H1 (cell line): ENCODE measurements at regions not wholly inside any gene's neighbourhood (a gene's known extent, or its start where the extent isn't known, plus 50 kb on each side); places are given as distances from the start of the nearest gene placed in this dataset.

Experiments
- CTCF ChIA-PET: fragments of 300-600 bp; sonication (Branson Sonifier 250); formaldehyde crosslinking; loops from one replicate; lab custom pipeline; 2021; ENCODE audit not compliant: partially characterized antibody; lab: Charles Lee
- POLR2A ChIA-PET: fragments of 300-600 bp; sonication (Branson Sonifier 250); formaldehyde crosslinking; loops from one replicate; lab custom pipeline; 2021; ENCODE audit warnings: inconsistent platforms; ENCODE audit not compliant: partially characterized antibody; lab: Charles Lee
- DNase-seq, 2 experiments: peaks; one replicate each; pipeline versions ENCODE4 v3.0.0 to v3.0.0-alpha.2; 2010 to 2022; ENCODE audit warnings: low spot score in 2 of 2, low read depth in 1 of 2, mixed read lengths in 1 of 2
- FAIRE-seq: peaks from 2 replicates; lab custom pipeline; 2011; peaks lifted over from hg19 to GRCh38; lab: Jason Lieb, UNC
- H2AFZ ChIP-seq: 2 replicates; pipeline ENCODE4 v1.8.1; 2012; ENCODE audit warnings: low read length, inconsistent platforms
- H2AK5ac ChIP-seq: 2 replicates; pipeline ENCODE4 v1.6.1; 2013; ENCODE audit warnings: low read depth, low read length
- H2BK120ac ChIP-seq: replicated peaks from 2 replicates; pipeline ENCODE3; 2013; ENCODE audit warnings: low read depth, low read length, inconsistent platforms
- H2BK12ac ChIP-seq: 2 replicates; pipeline ENCODE4 v1.6.1; 2013; ENCODE audit warnings: low read depth, low read length
- H2BK15ac ChIP-seq: 2 replicates; pipeline ENCODE4 v1.6.1; 2013; ENCODE audit warnings: low read length
- H2BK20ac ChIP-seq: 2 replicates; pipeline ENCODE4 v1.6.1; 2013; ENCODE audit warnings: low read length
- H2BK5ac ChIP-seq: 2 replicates; pipeline ENCODE4 v1.6.1; 2013; ENCODE audit warnings: low read depth, low read length
- H3K14ac ChIP-seq: 2 replicates; pipeline ENCODE4 v1.6.1; 2013; ENCODE audit warnings: inconsistent platforms; ENCODE audit not compliant: insufficient read length
- H3K18ac ChIP-seq: 2 replicates; pipeline ENCODE4 v1.6.1; 2013; ENCODE audit warnings: low read length; ENCODE audit errors: extremely low read depth
- H3K23ac ChIP-seq: 2 replicates; pipeline ENCODE4 v1.6.1; 2013; ENCODE audit warnings: inconsistent platforms; ENCODE audit not compliant: insufficient read length
- H3K23me2 ChIP-seq: 2 replicates; pipeline ENCODE4 v1.6.1; 2013; ENCODE audit warnings: low read depth, low read length
- H3K27ac ChIP-seq: 2 replicates; pipeline ENCODE4 v1.6.1; 2011; ENCODE audit warnings: low read depth, low read length, inconsistent platforms
- H3K27me3 ChIP-seq, 4 experiments: replicated peaks in 1 of 4; 1 replicate in 1 of 4; 2 replicates in 3 of 4; pipeline versions ENCODE4 v1.6.1 to v1.8.1; 2011 to 2013; ENCODE audit warnings: low read length in 3 of 4, mild to moderate bottlenecking in 3 of 4, inconsistent platforms in 2 of 4, mixed read lengths in 2 of 4, moderate library complexity in 1 of 4; ENCODE audit not compliant: control insufficient read depth in 3 of 4, insufficient read depth in 3 of 4; ENCODE audit errors: extremely low read depth in 1 of 4
- H3K36me3 ChIP-seq, 4 experiments: 2 replicates each; pipeline versions ENCODE4 v1.6.1 to v1.8.1; 2011 to 2013; ENCODE audit warnings: mild to moderate bottlenecking in 4 of 4, low read length in 3 of 4, moderate library complexity in 2 of 4, control low read depth in 1 of 4, inconsistent platforms in 1 of 4; ENCODE audit not compliant: insufficient read depth in 4 of 4, control insufficient read depth in 2 of 4
- H3K4ac ChIP-seq: replicated peaks from 2 replicates; pipeline ENCODE3; 2013; ENCODE audit warnings: low read length, low read depth, mixed read lengths, inconsistent platforms; ENCODE audit not compliant: insufficient read length
- H3K4me1 ChIP-seq, 4 experiments: replicated peaks in 1 of 4; 1 replicate in 1 of 4; 2 replicates in 3 of 4; pipeline versions ENCODE4 v1.6.1 to v1.8.1; 2011 to 2013; ENCODE audit warnings: low read length in 3 of 4, inconsistent platforms in 2 of 4, mixed read lengths in 1 of 4; ENCODE audit not compliant: insufficient read depth in 4 of 4, control insufficient read depth in 3 of 4
- H3K4me2 ChIP-seq, 2 experiments: 2 replicates each; pipeline versions ENCODE4 v1.6.1 to v1.8.1; 2011 to 2013; ENCODE audit warnings: low read depth in 2 of 2, low read length in 2 of 2, control low read depth in 1 of 2, inconsistent platforms in 1 of 2, mild to moderate bottlenecking in 1 of 2; ENCODE audit not compliant: insufficient read depth in 1 of 2
- H3K4me3 ChIP-seq, 4 experiments: fragments of 200-600, 300-600 bp in 1 of 4; sonication (generic), shearing (Covaris generic), sonication (Bioruptor Twin) in 1 of 4; 2 replicates each; pipeline versions ENCODE4 v1.5.1 to v1.8.1; 2011 to 2016; ENCODE audit warnings: low read length in 4 of 4, low read depth in 3 of 4, control low read depth in 2 of 4, inconsistent platforms in 2 of 4, mild to moderate bottlenecking in 2 of 4, mixed read lengths in 1 of 4, moderate library complexity in 1 of 4; ENCODE audit not compliant: insufficient read depth in 2 of 4; ENCODE audit errors: extremely low read depth in 1 of 4
- H3K56ac ChIP-seq: replicated peaks from 2 replicates; pipeline ENCODE3; 2013; ENCODE audit warnings: low read depth, mild to moderate bottlenecking, mixed read lengths, low read length, inconsistent platforms; ENCODE audit not compliant: insufficient read length
- H3K79me1 ChIP-seq: 2 replicates; pipeline ENCODE4 v1.6.1; 2013; ENCODE audit warnings: low read depth, low read length, control low read depth
- H3K79me2 ChIP-seq, 2 experiments: 2 replicates each; pipeline versions ENCODE4 v1.6.1 to v1.8.1; 2012 to 2013; ENCODE audit warnings: low read length in 2 of 2, mild to moderate bottlenecking in 2 of 2, inconsistent platforms in 1 of 2; ENCODE audit not compliant: insufficient read depth in 2 of 2, control insufficient read depth in 1 of 2
- H3K9ac ChIP-seq, 4 experiments: replicated peaks in 1 of 4; 1 replicate in 1 of 4; 2 replicates in 3 of 4; pipeline versions ENCODE4 v1.6.1 to v1.8.1; 2011 to 2013; ENCODE audit warnings: low read depth in 3 of 4, low read length in 3 of 4, control low read depth in 2 of 4, mild to moderate bottlenecking in 2 of 4, moderate library complexity in 2 of 4, inconsistent platforms in 1 of 4; ENCODE audit errors: extremely low read depth in 1 of 4
- H3K9me3 ChIP-seq, 2 experiments: 2 replicates each; pipeline versions ENCODE4 v1.6.1 to v1.8.1; 2012 to 2013; ENCODE audit warnings: mild to moderate bottlenecking in 2 of 2, moderate library complexity in 2 of 2, control low read depth in 1 of 2, inconsistent platforms in 1 of 2, low read depth in 1 of 2, low read length in 1 of 2, mixed read lengths in 1 of 2; ENCODE audit not compliant: insufficient read depth in 2 of 2
- H4K20me1 ChIP-seq, 2 experiments: replicated peaks in 1 of 2; 2 replicates each; pipeline versions ENCODE3 to v1.8.1; 2011 to 2013; ENCODE audit warnings: inconsistent platforms in 2 of 2, low read length in 2 of 2, mild to moderate bottlenecking in 1 of 2; ENCODE audit not compliant: insufficient read depth in 2 of 2, control insufficient read depth in 1 of 2
- H4K5ac ChIP-seq: 2 replicates; pipeline ENCODE4 v1.6.1; 2013; ENCODE audit warnings: low read length, low read depth, mixed read lengths, inconsistent platforms; ENCODE audit not compliant: insufficient read length
- H4K8ac ChIP-seq: 2 replicates; pipeline ENCODE4 v1.8.0; 2013; ENCODE audit warnings: mild to moderate bottlenecking, moderate library complexity, low read length, inconsistent platforms; ENCODE audit not compliant: insufficient read depth; ENCODE audit errors: extremely low read depth
- H4K91ac ChIP-seq: replicated peaks from 2 replicates; pipeline ENCODE3; 2013; ENCODE audit warnings: low read length, mixed read lengths, inconsistent platforms; ENCODE audit not compliant: insufficient read length
- BRCA1 ChIP-seq: IDR thresholded peaks from 2 replicates; pipeline ENCODE4 v1.6.1; 2012; ENCODE audit warnings: low read depth, low read length, improper control_type of control experiment
- CTCF ChIP-seq, 3 experiments: IDR thresholded peaks; 1 replicate in 2 of 3; 2 replicates in 1 of 3; pipeline versions ENCODE4 v1.5.1 to v1.6.1; 2011; ENCODE audit warnings: low read length in 3 of 3, mild to moderate bottlenecking in 3 of 3, inconsistent platforms in 2 of 3, low read depth in 1 of 3, moderate library complexity in 1 of 3; ENCODE audit not compliant: insufficient read depth in 1 of 3; ENCODE audit errors: control extremely low read depth in 1 of 3
- MAFK ChIP-seq: IDR thresholded peaks from 2 replicates; pipeline ENCODE4 v1.6.1; 2012; ENCODE audit warnings: low read depth, mild to moderate bottlenecking, improper control_type of control experiment, low read length
- RBBP5 ChIP-seq: IDR thresholded peaks from 2 replicates; pipeline ENCODE4 v1.7.1; 2012; ENCODE audit warnings: low read depth, mild to moderate bottlenecking, inconsistent platforms, low read length, moderate library complexity, borderline replicate concordance
- RNF2 ChIP-seq: fragments of 200-900, 300-1000 bp; sonication (generic); IDR thresholded peaks from 2 replicates; pipeline ENCODE4 v1.7.1; 2016; ENCODE audit warnings: borderline replicate concordance, low read depth, mild to moderate bottlenecking, antibody characterized with exemption, low read length; ENCODE audit not compliant: poor library complexity, severe bottlenecking; ENCODE audit errors: missing control alignments
- TAF7 ChIP-seq: optimal IDR thresholded peaks from 2 replicates; pipeline ENCODE3; 2011; ENCODE audit warnings: low read depth, mild to moderate bottlenecking, inconsistent platforms, low read length, moderate library complexity, borderline replicate concordance
- WGBS, 2 experiments: shearing (Covaris generic) in 1 of 2; methylation state at CpG; one replicate each; pipeline versions ENCODE4 v1.1.6 to v1.1.7; 2013 to 2015; ENCODE audit warnings: low lambda C conversion rate in 2 of 2, mixed read lengths in 2 of 2, inconsistent platforms in 1 of 2, low coverage in 1 of 2, missing lambda C conversion rate in 1 of 2; ENCODE audit not compliant: insufficient replicate concordance in 2 of 2, insufficient coverage in 1 of 2, insufficient read length in 1 of 2; ENCODE audit errors: extremely low coverage in 1 of 2, missing lambda C conversion rate in 1 of 2; 5-methylcytosine and 5-hydroxymethylcytosine counted together
- TF ChIP-seq, protein P1 (sequence below): IDR thresholded peaks from 2 replicates; pipeline ENCODE4 v1.6.1; 2012; ENCODE audit warnings: low read length, inconsistent platforms

DNA sequence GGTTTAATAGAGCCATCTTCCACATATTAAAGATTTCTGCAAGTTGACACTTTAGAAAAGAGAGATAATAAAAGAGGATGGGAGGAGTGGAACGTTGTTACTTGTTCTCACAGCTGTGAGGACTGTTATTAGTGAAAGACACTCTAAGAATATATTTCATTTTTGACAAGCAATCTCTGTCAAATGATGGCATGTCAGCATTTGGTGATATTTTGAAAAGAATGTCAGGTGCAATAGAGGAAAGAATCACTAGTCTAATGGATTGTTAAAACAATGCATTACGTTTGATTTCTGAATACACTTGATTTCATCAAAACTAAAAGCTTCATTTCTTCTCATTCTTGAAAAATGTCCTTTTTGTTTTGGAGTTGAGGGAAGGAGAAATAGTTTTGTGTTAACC lies 853.4 kb downstream of the PLA2G4A start:
- 84% methylated on average over 2 of the region's 2 CpGs; no CpG with 5 or more reads in 1 of the 2 experiments for WGBS, 2 experiments
- H3K4ac ChIP-seq, result no peak overlapping the region
- peaks cover 0 to 3% of the 10 kb centered on the region in 2 experiments; a peak in 1 of 4 replicates for H3K79me2 ChIP-seq
- H4K8ac ChIP-seq, result no peak overlapping the region
- no peak overlapping the region for H2AK5ac ChIP-seq
- H3K36me3 ChIP-seq, result no peaks in the 10 kb centered on the region
- H3K23me2 ChIP-seq, result no peaks in the 10 kb centered on the region
- no peak overlapping the region for H2AFZ ChIP-seq
- POLR2A ChIA-PET, result no interaction called here
- no peak overlapping the region for H3K18ac ChIP-seq
- no peak overlapping the region for H3K4me3 ChIP-seq
- no peak for DNase-seq
- H2BK15ac ChIP-seq, result no peak overlapping the region
- no peak overlapping the region for H4K91ac ChIP-seq
- TF ChIP-seq CTCF (IDR thresholded peaks at IDR 0.05; ENCODE audit: control extremely low read depth in 1 of 3, insufficient read depth in 1 of 3, low read depth in 1 of 3, low read length in 3 of 3) (no peak), TAF7 (no peak), MAFK (no peak), RNF2 (no peak), BRCA1 (no peak), RBBP5 (no peak)
- TF ChIP-seq, protein P1, sequence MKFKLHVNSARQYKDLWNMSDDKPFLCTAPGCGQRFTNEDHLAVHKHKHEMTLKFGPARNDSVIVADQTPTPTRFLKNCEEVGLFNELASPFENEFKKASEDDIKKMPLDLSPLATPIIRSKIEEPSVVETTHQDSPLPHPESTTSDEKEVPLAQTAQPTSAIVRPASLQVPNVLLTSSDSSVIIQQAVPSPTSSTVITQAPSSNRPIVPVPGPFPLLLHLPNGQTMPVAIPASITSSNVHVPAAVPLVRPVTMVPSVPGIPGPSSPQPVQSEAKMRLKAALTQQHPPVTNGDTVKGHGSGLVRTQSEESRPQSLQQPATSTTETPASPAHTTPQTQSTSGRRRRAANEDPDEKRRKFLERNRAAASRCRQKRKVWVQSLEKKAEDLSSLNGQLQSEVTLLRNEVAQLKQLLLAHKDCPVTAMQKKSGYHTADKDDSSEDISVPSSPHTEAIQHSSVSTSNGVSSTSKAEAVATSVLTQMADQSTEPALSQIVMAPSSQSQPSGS, result no peak
- TF ChIP-seq, all 59 proteins: peak for 0
- H4K20me1 ChIP-seq, result no peaks in the 10 kb centered on the region
- H3K27me3 ChIP-seq, result no peaks in the 10 kb centered on the region
- no peak overlapping the region for H3K14ac ChIP-seq
- H3K4me2 ChIP-seq, result no peak overlapping the region
- no peaks in the 10 kb centered on the region for H3K9me3 ChIP-seq
- H3K23ac ChIP-seq, result no peak overlapping the region
- no peaks in the 10 kb centered on the region for H3K4me1 ChIP-seq
- no peak overlapping the region for H3K56ac ChIP-seq
- H2BK20ac ChIP-seq, result no peak overlapping the region
- FAIRE-seq, result no peak
- H2BK12ac ChIP-seq, result no peak overlapping the region
- no peak overlapping the region for H3K9ac ChIP-seq
- no peak overlapping the region for H2BK5ac ChIP-seq
- no peaks in the 10 kb centered on the region for H3K79me1 ChIP-seq
- CTCF ChIA-PET, result no interaction called here
- H4K5ac ChIP-seq, result no peak overlapping the region
- H2BK120ac ChIP-seq, result no peak overlapping the region
- H3K27ac ChIP-seq, result no peak overlapping the region
